Left lung (tissue), 4 donors: ENCODE measurements at regions not wholly inside any gene's neighbourhood (a gene's known extent, or its start where the extent isn't known, plus 50 kb on each side); places are given as distances from the start of the nearest gene placed in this dataset.

Experiments used
- ATAC-seq: fragments of 200-7000 bp; cut with Tn5 transposase; one replicate; pipeline ENCODE4 v1.9.1; 2020; ENCODE audit warnings: moderate library complexity
- DNase-seq, 4 donors: peaks; one replicate each; pipeline ENCODE4 v3.0.0-alpha.2; 2013 to 2020
- H3K27ac ChIP-seq, 2 donors: fragments of 200-600 bp; sonication (generic) in 1 of 2; one replicate each; pipeline versions ENCODE4 v1.5.0 to v1.8.0; 2020 to 2021
- H3K27me3 ChIP-seq, 2 donors: fragments of 200-600 bp; sonication (generic) in 1 of 2; one replicate each; pipeline versions ENCODE4 v1.5.0 to v1.8.0; 2020 to 2021
- H3K36me3 ChIP-seq, 2 donors: fragments of 200-600 bp; sonication (generic) in 1 of 2; one replicate each; pipeline versions ENCODE4 v1.5.0 to v1.8.0; 2020 to 2021
- H3K4me1 ChIP-seq, 2 donors: fragments of 200-600 bp; one replicate each; pipeline ENCODE4 v1.8.0; 2021
- H3K4me3 ChIP-seq, 2 donors: fragments of 200-600 bp; sonication (generic) in 1 of 2; one replicate each; pipeline versions ENCODE4 v1.5.0 to v1.8.0; 2020 to 2021; ENCODE audit warnings: mild to moderate bottlenecking in 1 of 2
- H3K9me3 ChIP-seq, 2 donors: fragments of 200-600 bp; sonication (generic) in 1 of 2; one replicate each; pipeline versions ENCODE4 v1.5.0 to v1.8.0; 2020 to 2021
- CTCF ChIP-seq, 2 donors: fragments of 200-600 bp; sonication (generic) in 1 of 2; IDR thresholded peaks; one replicate each; pipeline versions ENCODE4 v1.5.0 to v1.8.0; 2021; ENCODE audit warnings: antibody characterized with exemption in 2 of 2
- intact Hi-C, 2 donors: fragments of 100-400 bp; cut with DNase I; formaldehyde crosslinking; loops; one replicate each; pipeline versions ENCODE4 v1.11.2 to v1.14.2; 2022
- donor health status: DM: no; HTN: yes; CAD: no.
- donor health status: DM: no; HTN: no; CAD: no.

DNA sequence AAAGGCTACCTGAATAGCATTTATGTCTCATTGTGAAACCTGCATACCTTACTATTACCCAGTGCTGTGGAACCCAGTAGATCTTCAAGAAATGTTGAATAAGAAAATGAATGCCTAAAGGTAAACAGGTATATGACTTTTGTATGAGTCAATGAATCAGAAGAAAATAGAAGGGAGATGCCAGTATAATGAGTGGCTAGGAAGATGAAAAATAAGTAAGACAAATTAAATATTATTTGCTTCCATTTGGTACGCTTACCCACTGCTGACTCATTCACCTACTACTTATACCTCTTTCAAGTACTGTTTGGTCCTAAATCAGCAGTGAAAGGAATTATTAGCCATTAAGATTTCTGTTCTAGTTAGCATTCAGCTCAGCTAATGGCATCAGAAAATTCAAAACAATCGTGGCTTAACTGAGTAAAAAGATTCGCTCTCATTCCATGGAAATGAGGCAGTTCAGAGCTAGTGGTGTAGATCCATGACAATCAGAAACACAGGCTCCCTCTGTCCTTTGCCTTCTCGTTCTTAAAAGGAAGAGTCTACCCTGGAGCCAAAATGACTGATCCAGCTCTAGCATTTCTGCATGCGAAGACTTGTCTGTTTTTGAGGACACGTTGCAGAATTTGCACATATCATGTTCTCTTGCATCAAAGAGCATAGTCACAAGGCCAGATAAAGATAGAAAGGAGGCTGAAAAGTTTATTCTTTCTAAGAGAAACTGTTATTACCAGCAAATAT is 705.8 kb upstream of the USP15 start:
- H3K4me3 ChIP-seq = no peak overlapping the region
- no peak for TF ChIP-seq CTCF (IDR thresholded peaks at IDR 0.05)
- H3K4me1 ChIP-seq = no peaks in the 10 kb centered on the region
- no peaks in the 10 kb centered on the region for H3K36me3 ChIP-seq
- H3K27ac ChIP-seq = no peak overlapping the region
- no peaks in the 10 kb centered on the region for H3K9me3 ChIP-seq
- intact Hi-C loops = no loop called here
- DNase-seq = no peak
- H3K27me3 ChIP-seq = no peaks in the 10 kb centered on the region
- ATAC-seq = no peak

GRCh38 chr12:61563665-61564450 is 696.3 kb upstream of the USP15 start:
- Histone ChIP-seq H3K9me3 (no peaks in the 10 kb centered on the region), H3K4me1 (no peaks in the 10 kb centered on the region), H3K36me3 (no peaks in the 10 kb centered on the region), H3K27ac (no peak overlapping the region), H3K27me3 (no peaks in the 10 kb centered on the region), H3K4me3 (no peak overlapping the region)
- no peak for TF ChIP-seq CTCF (IDR thresholded peaks at IDR 0.05)
- no peak for ATAC-seq
- intact Hi-C loops = no loop called here
- DNase-seq = peak in 2 of 4 donors; percentile 76 to 88

DNA sequence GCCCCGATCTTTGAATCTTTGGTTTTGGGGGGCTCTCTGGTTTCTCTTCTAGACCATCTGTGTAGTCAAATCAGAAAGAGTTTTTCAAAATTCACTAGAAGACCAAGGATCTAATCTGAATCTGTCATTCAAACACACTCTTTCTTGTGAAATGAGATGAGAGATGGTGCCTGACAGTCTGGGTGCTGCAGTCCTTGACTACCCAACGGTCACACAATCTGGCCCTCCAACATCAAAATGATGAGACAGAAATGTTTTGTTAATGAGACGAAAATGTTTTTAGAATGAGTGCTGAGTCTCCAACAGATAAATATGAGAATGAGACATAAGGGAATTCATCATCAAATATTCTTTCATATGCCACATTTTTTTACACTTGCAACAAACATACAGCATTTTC is 695.7 kb upstream of the USP15 start:
- Histone ChIP-seq H3K9me3 (no peaks in the 10 kb centered on the region), H3K27ac (no peak overlapping the region), H3K36me3 (no peaks in the 10 kb centered on the region), H3K4me3 (no peak overlapping the region), H3K27me3 (no peaks in the 10 kb centered on the region), H3K4me1 (no peaks in the 10 kb centered on the region)
- TF ChIP-seq CTCF (IDR thresholded peaks at IDR 0.05) = no peak
- ATAC-seq = no peak
- peak in 1 of 4 donors; percentile 29 for DNase-seq
- intact Hi-C loops = no loop called here

- ATAC-seq = no peak
- no peak for TF ChIP-seq CTCF (IDR thresholded peaks at IDR 0.05)
These were observed 694.0 kb upstream of the USP15 start for GRCh38 chr12:61566183-61566582.

GRCh38 chr12:61574339-61574738 is 685.9 kb upstream of the USP15 start:
- intact Hi-C loops = no loop called here
- Histone ChIP-seq H3K27me3 (no peaks in the 10 kb centered on the region), H3K4me1 (no peaks in the 10 kb centered on the region), H3K36me3 (no peaks in the 10 kb centered on the region), H3K27ac (no peak overlapping the region), H3K9me3 (no peaks in the 10 kb centered on the region), H3K4me3 (no peak overlapping the region)
- no peak for DNase-seq
- TF ChIP-seq CTCF (IDR thresholded peaks at IDR 0.05) = no peak
- no peak for ATAC-seq

More at GRCh38 chr12:61566183-61566582, 694.0 kb upstream of the USP15 start:
- H3K27ac ChIP-seq = no peak overlapping the region
- H3K36me3 ChIP-seq = no peaks in the 10 kb centered on the region
- no peak overlapping the region for H3K4me3 ChIP-seq
- DNase-seq = no peak
- no peaks in the 10 kb centered on the region for H3K4me1 ChIP-seq
- intact Hi-C loops = no loop called here
- H3K27me3 ChIP-seq = no peaks in the 10 kb centered on the region
- no peaks in the 10 kb centered on the region for H3K9me3 ChIP-seq
